GM11168 (cell line): ENCODE measurements at regions not wholly inside any gene's neighbourhood (a gene's known extent, or its start where the extent isn't known, plus 50 kb on each side); places are given as distances from the start of the nearest gene placed in this dataset.

Experiments
- in situ Hi-C: fragments of 300-500 bp; cut with MboI; formaldehyde crosslinking; loops from one replicate; pipeline ENCODE4 v1.12.0; 2022; ENCODE audit warnings: low sequenced_read_pairs; ENCODE audit not compliant: unreplicated experiment

DNA sequence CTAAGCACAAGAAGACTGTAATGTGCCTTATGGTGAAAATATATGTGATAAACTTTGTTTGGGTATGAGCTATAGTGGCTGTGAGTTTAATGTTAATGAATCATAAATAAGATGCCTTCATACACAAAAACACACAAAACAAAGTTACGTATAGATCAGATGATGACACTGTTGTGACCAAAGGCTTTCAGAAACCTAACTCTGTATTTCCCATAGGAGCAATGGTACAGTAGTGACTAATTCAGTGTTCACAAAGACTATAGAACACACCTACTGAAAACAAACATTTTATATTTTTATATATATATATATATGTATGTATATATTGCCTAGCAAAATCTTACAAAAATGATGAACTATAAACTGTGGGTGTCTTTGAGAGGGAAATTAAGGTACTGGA, 393.8 kb upstream of the DCN start:
- in situ Hi-C loops, result loop anchor here (25.0 kb wide), 1 partner anchor 561 kb away; the partner anchor contains the start of gene BTG1

- in situ Hi-C loops, result loop anchor here (25.0 kb wide), 1 partner anchor 562 kb away; the partner anchor contains the start of gene BTG1
Measured at GRCh38 chr12:91575630-91576029, 393.0 kb upstream of the DCN start.

- in situ Hi-C loops, result loop anchor here (25.0 kb wide), 1 partner anchor 562 kb away; the partner anchor contains the start of gene BTG1
Measured at GRCh38 chr12:91574975-91575374, 392.4 kb upstream of the DCN start.

DNA sequence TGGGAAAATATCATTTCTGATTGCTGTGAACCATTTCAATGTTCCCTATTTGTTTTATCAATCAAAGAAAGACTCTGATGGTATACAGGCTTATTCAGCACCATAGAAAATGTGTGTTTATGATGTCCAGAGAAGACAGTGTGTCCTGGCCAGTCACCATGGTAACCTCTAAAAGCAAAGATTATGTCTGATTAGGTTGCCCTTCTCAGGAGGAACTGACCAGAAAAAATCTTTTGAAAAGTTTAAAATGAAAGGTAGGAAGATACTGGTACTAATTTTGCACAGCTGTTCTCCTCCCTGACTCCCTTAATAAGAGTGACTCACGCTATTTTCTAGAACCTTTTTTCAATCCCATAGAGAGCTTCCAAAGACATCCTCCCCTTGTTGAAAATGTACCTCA, 391.8 kb upstream of the DCN start:
- in situ Hi-C loops, result no loop called here

GRCh38 chr12:91572869-91573268, 390.3 kb upstream of the DCN start:
- in situ Hi-C loops, result no loop called here

- in situ Hi-C loops, result no loop called here
Measured at GRCh38 chr12:91567100-91567485, 384.5 kb upstream of the DCN start.

GRCh38 chr12:91566328-91567099, 383.9 kb upstream of the DCN start:
- in situ Hi-C loops, result no loop called here

DNA sequence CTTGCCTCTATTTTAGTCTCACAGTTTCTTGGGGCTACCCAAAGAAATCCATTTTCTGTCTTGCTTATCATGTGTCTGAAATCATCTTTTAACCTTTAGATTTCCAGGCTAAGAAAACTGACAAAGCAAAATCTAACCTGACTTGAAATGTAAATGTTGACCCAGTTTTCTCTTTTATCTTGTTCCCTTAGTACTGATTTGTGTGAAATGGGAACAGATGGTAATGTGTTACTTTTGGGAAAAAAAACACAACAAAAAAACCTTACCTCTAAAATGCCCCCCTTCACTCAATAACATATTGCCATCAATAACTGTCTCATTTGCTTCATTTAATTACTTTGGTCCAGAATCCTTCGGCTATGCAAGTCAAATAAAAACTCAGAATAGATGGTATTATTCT, 383.2 kb upstream of the DCN start:
- in situ Hi-C loops, result no loop called here

DNA sequence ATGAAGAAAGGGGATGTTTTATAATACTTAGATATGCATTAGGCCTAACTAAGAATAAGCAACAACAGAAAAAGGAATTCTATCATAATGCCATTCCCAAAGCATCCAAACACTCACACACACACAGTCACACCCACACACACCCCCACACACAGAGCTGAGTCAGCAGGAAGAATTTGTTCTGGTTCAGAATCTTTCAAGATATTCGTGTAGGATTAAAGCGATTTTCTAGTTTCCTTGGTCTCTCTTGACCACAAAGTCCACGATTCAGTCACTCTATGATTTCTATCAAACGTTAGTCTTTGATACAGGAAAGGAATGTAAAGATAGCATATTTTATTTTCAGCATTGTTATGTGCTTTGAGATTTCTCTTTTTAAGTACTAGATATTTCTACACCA, 382.6 kb upstream of the DCN start:
- in situ Hi-C loops, result no loop called here

DNA sequence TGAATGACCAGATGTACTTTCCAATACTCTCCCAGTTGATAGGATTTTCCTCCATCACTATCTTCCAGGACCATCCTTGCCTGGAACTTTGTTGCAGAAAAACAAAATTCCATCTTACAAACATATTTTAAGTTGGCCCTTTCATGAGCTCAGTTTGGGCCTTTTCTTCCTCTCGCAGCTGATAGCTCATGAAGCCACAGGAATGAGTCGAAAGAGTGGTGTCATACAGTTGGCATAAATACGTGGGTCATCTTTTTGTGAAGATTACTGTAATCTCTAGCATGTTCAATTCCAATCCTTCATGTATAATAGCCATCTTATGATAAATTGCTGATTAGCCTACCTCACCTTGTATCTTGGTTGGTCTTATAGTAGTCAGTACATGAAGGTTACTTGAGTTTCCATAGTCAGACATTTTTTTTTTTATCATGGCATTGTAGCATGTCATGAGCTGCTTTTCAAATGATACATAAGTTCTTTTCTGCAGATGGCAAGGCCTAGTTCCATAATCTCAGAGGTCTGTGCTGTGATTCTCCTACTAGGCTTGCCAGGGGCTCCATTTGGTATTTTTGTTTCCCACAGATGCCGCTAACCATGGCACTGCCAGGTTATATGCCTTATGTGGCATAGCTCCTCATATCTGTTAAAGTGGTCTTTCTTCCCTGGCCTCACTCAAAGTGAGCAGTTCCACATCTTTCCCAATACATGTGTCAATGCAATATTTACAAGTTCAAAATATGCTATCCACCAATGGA, 380.6 kb upstream of the DCN start:
- in situ Hi-C loops, result no loop called here

- in situ Hi-C loops, result no loop called here
Measured at GRCh38 chr12:91562476-91562875, 379.9 kb upstream of the DCN start.

DNA sequence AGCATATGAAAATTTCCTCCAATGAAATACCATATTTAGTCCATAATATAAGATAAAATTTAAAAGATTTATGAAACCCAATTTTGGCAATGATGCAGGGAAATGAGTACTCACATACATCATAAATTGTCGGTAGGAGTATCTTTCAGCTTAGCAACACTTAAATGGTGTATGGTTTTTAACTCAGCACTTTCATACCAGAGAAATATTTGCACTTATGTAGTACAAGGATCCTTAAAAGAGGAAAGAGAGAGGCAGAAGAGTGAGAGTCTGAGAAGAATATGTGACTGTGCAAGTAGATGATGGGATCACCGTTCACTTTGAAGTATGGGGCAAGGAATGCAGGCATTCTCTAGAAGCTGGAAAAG, 379.3 kb upstream of the DCN start:
- in situ Hi-C loops, result no loop called here

GRCh38 chr12:91561301-91561957, 378.8 kb upstream of the DCN start:
- in situ Hi-C loops, result no loop called here

DNA sequence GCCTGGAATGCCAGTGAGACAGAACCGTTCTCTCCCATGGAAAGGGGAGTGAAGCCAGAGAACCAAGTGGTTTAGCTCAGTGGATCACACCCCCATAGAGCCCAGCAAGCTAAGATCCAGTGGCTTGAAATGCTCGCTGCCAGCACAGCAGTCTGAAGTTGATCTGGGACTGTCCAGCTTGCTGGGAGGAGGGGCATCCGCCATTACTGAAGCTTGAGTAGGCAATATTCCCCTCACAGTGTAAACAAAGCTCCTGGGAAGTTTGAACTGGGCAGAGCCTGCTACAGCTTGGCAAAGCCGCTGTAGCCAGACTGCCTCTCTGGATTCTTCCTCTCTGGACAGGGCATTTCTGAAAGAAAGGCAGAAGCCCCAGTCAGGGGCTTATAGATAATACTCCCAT, 374.3 kb upstream of the DCN start:
- in situ Hi-C loops, result no loop called here

DNA sequence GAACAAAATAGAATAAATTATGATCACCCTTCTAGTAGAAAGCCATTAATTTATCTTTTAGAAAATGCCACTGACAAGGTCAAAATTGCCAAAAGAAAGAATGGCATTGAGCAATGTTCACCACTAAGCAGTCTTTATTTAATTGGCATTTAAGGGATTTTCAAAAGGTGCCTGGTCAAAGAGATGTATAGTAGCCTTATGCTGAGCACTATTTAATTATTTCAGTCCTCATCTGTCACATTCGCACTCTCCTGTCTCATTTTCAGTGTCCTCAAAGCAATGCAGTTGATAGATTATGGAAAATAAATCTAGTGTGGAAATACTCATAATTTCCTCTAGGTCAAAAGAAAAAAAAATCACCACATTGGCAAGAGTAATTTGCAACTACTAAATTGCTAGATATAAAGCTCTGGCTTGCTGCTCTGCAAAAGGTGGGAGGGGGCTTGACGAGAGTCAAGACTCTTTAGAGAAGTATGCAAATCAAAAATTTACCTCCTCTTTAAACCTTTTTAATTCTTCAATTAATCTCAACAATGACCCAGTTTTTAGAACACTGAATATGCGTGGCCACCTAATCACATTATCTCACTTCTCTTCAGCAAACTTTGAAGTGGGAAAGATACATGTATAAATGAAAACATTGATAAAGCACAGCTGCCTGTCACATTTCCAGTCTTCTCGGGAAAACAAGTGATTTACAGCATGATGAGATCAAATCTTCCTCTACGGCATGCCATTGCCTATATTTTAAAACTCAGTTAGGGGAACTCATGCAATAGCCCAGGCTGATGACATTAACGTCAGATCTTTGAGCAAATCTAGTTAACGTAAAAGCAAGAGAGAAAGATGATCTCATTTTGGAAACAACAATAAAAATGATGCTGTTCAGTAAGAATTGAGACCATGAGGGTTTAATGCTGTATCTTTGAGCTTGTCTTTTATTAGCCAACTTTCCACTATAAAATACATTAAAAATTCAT, 373.1 kb upstream of the DCN start:
- in situ Hi-C loops, result no loop called here

- in situ Hi-C loops, result no loop called here
Measured at GRCh38 chr12:91551927-91552326, 369.3 kb upstream of the DCN start.

- in situ Hi-C loops, result no loop called here
Measured at GRCh38 chr12:91551242-91551641, 368.6 kb upstream of the DCN start.

DNA sequence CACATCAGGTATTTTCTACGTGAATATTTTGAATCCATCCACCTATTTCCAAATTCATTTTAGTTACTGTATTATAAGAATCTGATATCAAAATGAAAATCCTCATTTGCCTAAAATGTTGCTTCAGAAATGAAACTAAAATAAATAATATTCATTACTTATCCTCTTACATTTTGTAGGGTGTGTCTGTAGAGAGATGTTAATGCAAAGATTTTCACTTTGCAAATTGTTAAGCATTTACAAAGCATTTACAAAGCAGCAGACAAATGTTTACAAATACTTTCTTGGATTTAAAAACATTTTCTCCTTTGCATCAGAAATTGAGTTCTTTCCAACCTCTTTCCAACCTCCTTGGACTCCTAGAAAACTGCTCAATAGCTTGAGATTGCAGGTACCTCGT, 360.0 kb upstream of the DCN start:
- in situ Hi-C loops, result no loop called here

DNA sequence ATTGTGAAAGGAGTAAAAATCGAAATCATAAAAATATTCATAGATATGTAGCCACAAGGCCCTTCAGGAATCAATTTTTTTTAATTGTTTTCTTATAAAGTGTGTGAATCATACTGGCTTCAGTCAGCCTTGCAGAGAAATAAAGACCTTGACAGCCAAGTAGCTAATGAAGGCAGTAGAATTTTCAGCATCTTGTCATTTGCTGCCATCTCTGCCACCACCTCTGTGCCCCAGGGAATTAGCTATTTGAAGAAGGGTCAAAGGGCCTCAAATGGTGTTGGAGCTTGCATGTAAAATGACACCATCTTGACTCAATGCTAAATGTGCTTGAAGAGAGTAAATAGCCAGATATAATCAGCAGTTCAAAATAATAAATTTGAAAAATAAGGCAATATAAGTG, 359.4 kb upstream of the DCN start:
- in situ Hi-C loops, result no loop called here

DNA sequence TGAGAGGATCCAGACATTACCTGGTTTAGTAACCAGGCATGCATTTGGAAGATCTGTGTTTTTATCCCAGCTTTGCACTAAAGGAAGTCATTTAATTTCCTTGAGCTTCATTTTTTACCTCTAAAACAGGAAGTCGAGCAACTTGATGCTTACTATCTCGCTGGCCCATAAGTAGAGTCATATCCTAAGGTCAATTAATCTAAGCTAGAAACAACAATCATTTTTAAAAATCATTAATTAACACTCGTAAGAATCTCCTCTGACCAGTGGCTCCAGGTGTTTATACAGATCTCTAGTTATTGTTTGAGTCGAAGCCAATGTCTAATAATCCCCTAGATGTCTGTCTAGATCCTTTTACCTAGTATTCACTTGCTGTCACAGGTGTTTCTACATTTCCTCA, 355.8 kb upstream of the DCN start:
- in situ Hi-C loops, result no loop called here
